Hepatocyte (in vitro differentiated cells): ENCODE measurements at regions not wholly inside any gene's neighbourhood (a gene's known extent, or its start where the extent isn't known, plus 50 kb on each side); places are given as distances from the start of the nearest gene placed in this dataset.

Experiments used
- DNase-seq: peaks from one replicate; pipeline ENCODE4 v3.0.0-alpha.2; 2016; ENCODE audit warnings: low spot score
- H2AFZ ChIP-seq: fragments of 200-600 bp; sonication (generic); 2 replicates; pipeline ENCODE4 v1.6.0; 2016; ENCODE audit warnings: antibody characterized with exemption, mild to moderate bottlenecking
- H3K27ac ChIP-seq: fragments of 200-600 bp; sonication (generic); 2 replicates; pipeline ENCODE4 v1.5.1; 2016; ENCODE audit warnings: mild to moderate bottlenecking
- H3K27me3 ChIP-seq: fragments of 200-600 bp; sonication (generic); 2 replicates; pipeline ENCODE4 v1.6.1; 2016
- H3K36me3 ChIP-seq: fragments of 200-600 bp; sonication (generic); replicated peaks from 2 replicates; pipeline ENCODE4 v1.5.1; 2016; ENCODE audit warnings: low read depth; ENCODE audit not compliant: insufficient read depth
- H3K4me1 ChIP-seq: fragments of 200-600 bp; sonication (generic); 2 replicates; pipeline ENCODE4 v1.5.1; 2016; ENCODE audit warnings: mild to moderate bottlenecking, moderate library complexity; ENCODE audit not compliant: insufficient read depth
- H3K4me2 ChIP-seq: fragments of 200-600 bp; sonication (generic); 2 replicates; pipeline ENCODE4 v1.6.0; 2016
- H3K4me3 ChIP-seq: fragments of 200-600 bp; sonication (generic); 2 replicates; pipeline ENCODE4 v1.5.1; 2016; ENCODE audit warnings: mild to moderate bottlenecking
- H3K79me2 ChIP-seq: fragments of 200-600 bp; sonication (generic); 2 replicates; pipeline ENCODE4 v1.6.0; 2017; ENCODE audit warnings: mild to moderate bottlenecking
- H3K9me2 ChIP-seq: fragments of 200-600 bp; sonication (generic); replicated peaks from 2 replicates; pipeline ENCODE4 v1.6.0; 2017; ENCODE audit warnings: mild to moderate bottlenecking; ENCODE audit not compliant: insufficient read depth
- H3K9me3 ChIP-seq: fragments of 200-600 bp; sonication (generic); 2 replicates; pipeline ENCODE4 v1.5.1; 2016; ENCODE audit warnings: low read depth, mild to moderate bottlenecking
- H4K20me1 ChIP-seq: fragments of 200-600 bp; sonication (generic); 2 replicates; pipeline ENCODE4 v1.6.0; 2016; ENCODE audit warnings: mild to moderate bottlenecking; ENCODE audit not compliant: insufficient read depth, poor library complexity, severe bottlenecking
- EZH2 ChIP-seq: fragments of 200-600 bp; sonication (generic); IDR thresholded peaks from 2 replicates; pipeline ENCODE4 v1.6.1; 2016; ENCODE audit warnings: antibody characterized with exemption, mild to moderate bottlenecking, borderline replicate concordance
- EZH2phosphoT487 ChIP-seq: fragments of 200-600 bp; sonication (generic); IDR thresholded peaks from one replicate; pipeline ENCODE4 v1.6.1; 2018; ENCODE audit warnings: antibody characterized with exemption, mild to moderate bottlenecking, low read depth, moderate library complexity; ENCODE audit not compliant: unreplicated experiment, severe bottlenecking
- WGBS: methylation state at CpG from one replicate; pipeline ENCODE4 v1.1.6; 2016; ENCODE audit warnings: low lambda C conversion rate; ENCODE audit errors: missing lambda C conversion rate; 5-methylcytosine and 5-hydroxymethylcytosine counted together
- TF ChIP-seq, protein P1 (sequence below): fragments of 200-600 bp; sonication (generic); IDR thresholded peaks from 2 replicates; pipeline ENCODE4 v1.5.1; 2016; ENCODE audit warnings: antibody characterized with exemption, mild to moderate bottlenecking; ENCODE audit not compliant: poor library complexity

GRCh38 chr7:68482800-68483199 is 1115.5 kb upstream of the AUTS2 start:
- WGBS: 90% methylated on average over 5 of the region's 5 CpGs
- no peaks in the 10 kb centered on the region for H3K27me3 ChIP-seq
- no peak for DNase-seq
- H3K4me3 ChIP-seq: no peak overlapping the region
- no peaks in the 10 kb centered on the region for H3K36me3 ChIP-seq
- H4K20me1 ChIP-seq: no peaks in the 10 kb centered on the region
- H2AFZ ChIP-seq: no peak overlapping the region
- TF ChIP-seq, protein P1, sequence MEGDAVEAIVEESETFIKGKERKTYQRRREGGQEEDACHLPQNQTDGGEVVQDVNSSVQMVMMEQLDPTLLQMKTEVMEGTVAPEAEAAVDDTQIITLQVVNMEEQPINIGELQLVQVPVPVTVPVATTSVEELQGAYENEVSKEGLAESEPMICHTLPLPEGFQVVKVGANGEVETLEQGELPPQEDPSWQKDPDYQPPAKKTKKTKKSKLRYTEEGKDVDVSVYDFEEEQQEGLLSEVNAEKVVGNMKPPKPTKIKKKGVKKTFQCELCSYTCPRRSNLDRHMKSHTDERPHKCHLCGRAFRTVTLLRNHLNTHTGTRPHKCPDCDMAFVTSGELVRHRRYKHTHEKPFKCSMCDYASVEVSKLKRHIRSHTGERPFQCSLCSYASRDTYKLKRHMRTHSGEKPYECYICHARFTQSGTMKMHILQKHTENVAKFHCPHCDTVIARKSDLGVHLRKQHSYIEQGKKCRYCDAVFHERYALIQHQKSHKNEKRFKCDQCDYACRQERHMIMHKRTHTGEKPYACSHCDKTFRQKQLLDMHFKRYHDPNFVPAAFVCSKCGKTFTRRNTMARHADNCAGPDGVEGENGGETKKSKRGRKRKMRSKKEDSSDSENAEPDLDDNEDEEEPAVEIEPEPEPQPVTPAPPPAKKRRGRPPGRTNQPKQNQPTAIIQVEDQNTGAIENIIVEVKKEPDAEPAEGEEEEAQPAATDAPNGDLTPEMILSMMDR: no peak
- TF ChIP-seq EZH2 (no peak), EZH2phosphoT487 (no peak)
- H3K27ac ChIP-seq: no peak overlapping the region
- H3K9me2 ChIP-seq: no peaks in the 10 kb centered on the region
- H3K9me3 ChIP-seq: no peaks in the 10 kb centered on the region
- no peaks in the 10 kb centered on the region for H3K79me2 ChIP-seq
- no peaks in the 10 kb centered on the region for H3K4me1 ChIP-seq
- no peak overlapping the region for H3K4me2 ChIP-seq

DNA sequence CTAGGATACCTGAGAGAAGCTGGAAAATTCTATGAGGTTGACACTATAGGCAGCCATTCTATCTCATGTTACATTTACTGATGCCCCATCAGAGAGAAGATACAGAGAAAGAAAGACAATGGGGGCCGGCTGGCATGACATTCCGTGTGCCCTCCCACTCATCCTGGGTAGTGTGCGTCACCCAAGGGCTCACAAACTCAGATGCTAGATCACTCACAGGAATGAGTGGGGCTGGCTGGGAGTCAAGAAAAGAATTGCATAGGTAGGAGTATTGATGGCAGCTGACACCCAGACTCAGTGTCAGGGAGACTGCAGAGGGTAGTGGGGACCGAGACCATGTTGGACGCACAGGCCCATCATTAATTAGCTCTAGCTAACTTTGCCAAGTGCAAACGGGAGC is 1113.5 kb upstream of the AUTS2 start:
- H3K36me3 ChIP-seq: no peaks in the 10 kb centered on the region
- no peak overlapping the region for H3K4me3 ChIP-seq
- no peak for DNase-seq
- no peak for TF ChIP-seq EZH2phosphoT487
- TF ChIP-seq, protein P1: no peak
- no peak for TF ChIP-seq EZH2
- no peak overlapping the region for H3K4me2 ChIP-seq
- no peaks in the 10 kb centered on the region for H3K9me3 ChIP-seq
- H3K27me3 ChIP-seq: no peaks in the 10 kb centered on the region
- WGBS: 93% methylated on average over 6 of the region's 6 CpGs
- no peaks in the 10 kb centered on the region for H4K20me1 ChIP-seq
- H3K4me1 ChIP-seq: no peaks in the 10 kb centered on the region
- no peaks in the 10 kb centered on the region for H3K9me2 ChIP-seq
- H3K79me2 ChIP-seq: no peaks in the 10 kb centered on the region
- H2AFZ ChIP-seq: no peak overlapping the region
- no peak overlapping the region for H3K27ac ChIP-seq

GRCh38 chr7:68485253-68485917 is 1112.9 kb upstream of the AUTS2 start:
- Histone ChIP-seq H3K27me3 (no peaks in the 10 kb centered on the region), H3K4me3 (no peak overlapping the region), H3K79me2 (no peaks in the 10 kb centered on the region), H3K9me3 (no peaks in the 10 kb centered on the region), H2AFZ (no peak overlapping the region), H3K9me2 (no peaks in the 10 kb centered on the region), H4K20me1 (no peaks in the 10 kb centered on the region), H3K4me2 (no peak overlapping the region), H3K27ac (no peak overlapping the region), H3K36me3 (no peaks in the 10 kb centered on the region), H3K4me1 (no peaks in the 10 kb centered on the region)
- TF ChIP-seq EZH2: no peak
- TF ChIP-seq, protein P1: no peak
- TF ChIP-seq EZH2phosphoT487: no peak
- 72% methylated on average over 2 of the region's 2 CpGs for WGBS
- no peak for DNase-seq
